Liver (tissue), 8 donors: ENCODE measurements at regions not wholly inside any gene's neighbourhood (a gene's known extent, or its start where the extent isn't known, plus 50 kb on each side); places are given as distances from the start of the nearest gene placed in this dataset.

Source experiments
- DNase-seq: peaks from one replicate; pipeline ENCODE4 v3.0.0-alpha.2; 2017; ENCODE audit warnings: low spot score
- H3K27ac ChIP-seq, 2 donors: one replicate each; pipeline ENCODE4 v1.7.0; 2013; ENCODE audit warnings: inconsistent platforms in 2 of 2, low read length in 2 of 2, control low read depth in 1 of 2, low read depth in 1 of 2, mild to moderate bottlenecking in 1 of 2
- H3K27me3 ChIP-seq, 4 donors: one replicate each; pipeline versions ENCODE4 v1.6.1 to v1.7.0; 2013; ENCODE audit warnings: low read length in 3 of 4, inconsistent platforms in 1 of 4, mild to moderate bottlenecking in 1 of 4, moderate library complexity in 1 of 4; ENCODE audit not compliant: control insufficient read depth in 4 of 4, insufficient read depth in 4 of 4
- H3K36me3 ChIP-seq, 4 donors: one replicate each; pipeline versions ENCODE4 v1.6.1 to v1.7.0; 2013; ENCODE audit warnings: low read length in 3 of 4, mild to moderate bottlenecking in 3 of 4, low read depth in 1 of 4, moderate library complexity in 1 of 4; ENCODE audit not compliant: control insufficient read depth in 4 of 4, insufficient read depth in 3 of 4
- H3K4me1 ChIP-seq, 4 donors: one replicate each; pipeline versions ENCODE4 v1.6.1 to v1.7.0; 2013; ENCODE audit warnings: low read length in 3 of 4, mild to moderate bottlenecking in 3 of 4, moderate library complexity in 1 of 4; ENCODE audit not compliant: control insufficient read depth in 4 of 4, insufficient read depth in 4 of 4
- H3K4me3 ChIP-seq, 3 donors: one replicate each; pipeline versions ENCODE4 v1.6.1 to v1.7.0; 2013; ENCODE audit warnings: low read length in 3 of 3, control low read depth in 1 of 3, low read depth in 1 of 3, mild to moderate bottlenecking in 1 of 3
- H3K9ac ChIP-seq, 2 donors: one replicate each; pipeline ENCODE4 v1.7.0; 2013; ENCODE audit warnings: low read length in 2 of 2, mild to moderate bottlenecking in 2 of 2, moderate library complexity in 2 of 2, control low read depth in 1 of 2, low read depth in 1 of 2
- H3K9me3 ChIP-seq, 4 donors: one replicate each; pipeline versions ENCODE4 v1.6.1 to v1.7.0; 2013; ENCODE audit warnings: low read length in 3 of 4; ENCODE audit not compliant: control insufficient read depth in 4 of 4
- CTCF ChIP-seq: fragments of 150-350 bp; IDR thresholded peaks from 2 replicates; pipeline ENCODE4 v1.5.1; 2017; ENCODE audit warnings: improper control_type of control experiment, low read depth, low read length; ENCODE audit not compliant: missing input control
- EGR1 ChIP-seq, 2 donors: IDR thresholded peaks; 2 replicates each; pipeline ENCODE4 v1.6.1; 2016 to 2018; ENCODE audit warnings: antibody characterized with exemption in 2 of 2, low read depth in 2 of 2
- FOXA2 ChIP-seq: IDR thresholded peaks from 2 replicates; pipeline ENCODE4 v1.6.1; 2016; ENCODE audit warnings: antibody characterized with exemption
- GABPA ChIP-seq, 2 donors: IDR thresholded peaks in 1 of 2; conservative IDR thresholded peaks in 1 of 2; 2 replicates each; pipeline ENCODE4 v1.6.1; 2016; ENCODE audit warnings: antibody characterized with exemption in 2 of 2, mild to moderate bottlenecking in 1 of 2, moderate library complexity in 1 of 2
- HNF4A ChIP-seq, 2 donors: conservative IDR thresholded peaks; 2 replicates each; pipeline ENCODE4 v1.6.1; 2016; ENCODE audit warnings: antibody characterized with exemption in 2 of 2, mild to moderate bottlenecking in 2 of 2
- HNF4G ChIP-seq: IDR thresholded peaks from 2 replicates; pipeline ENCODE4 v1.6.1; 2016; ENCODE audit warnings: antibody characterized with exemption
- JUND ChIP-seq, 2 donors: IDR thresholded peaks; 2 replicates each; pipeline ENCODE4 v1.6.1; 2016; ENCODE audit warnings: antibody characterized with exemption in 2 of 2
- MAX ChIP-seq: IDR thresholded peaks from 2 replicates; pipeline ENCODE4 v1.6.1; 2016; ENCODE audit warnings: antibody characterized with exemption
- NR2F2 ChIP-seq: IDR thresholded peaks from 2 replicates; pipeline ENCODE4 v1.6.1; 2016; ENCODE audit warnings: antibody characterized with exemption
- SP1 ChIP-seq: IDR thresholded peaks from 2 replicates; pipeline ENCODE4 v1.6.1; 2018; ENCODE audit warnings: antibody characterized with exemption, mild to moderate bottlenecking
- WGBS: extraction: QIAGEN DNeasy Blood & Tissue Kit; methylation state at CpG from one replicate; pipeline ENCODE4 v1.1.7; 2013; 5-methylcytosine and 5-hydroxymethylcytosine counted together
- TF ChIP-seq, protein P1 (sequence below): IDR thresholded peaks from 2 replicates; pipeline ENCODE4 v1.6.1; 2016; ENCODE audit warnings: antibody characterized with exemption, mild to moderate bottlenecking
- donor health status: healthy.
- donor health status: healthy.
- donor health status: healthy.
- donor health status: healthy.
- donor health status: healthy.

DNA sequence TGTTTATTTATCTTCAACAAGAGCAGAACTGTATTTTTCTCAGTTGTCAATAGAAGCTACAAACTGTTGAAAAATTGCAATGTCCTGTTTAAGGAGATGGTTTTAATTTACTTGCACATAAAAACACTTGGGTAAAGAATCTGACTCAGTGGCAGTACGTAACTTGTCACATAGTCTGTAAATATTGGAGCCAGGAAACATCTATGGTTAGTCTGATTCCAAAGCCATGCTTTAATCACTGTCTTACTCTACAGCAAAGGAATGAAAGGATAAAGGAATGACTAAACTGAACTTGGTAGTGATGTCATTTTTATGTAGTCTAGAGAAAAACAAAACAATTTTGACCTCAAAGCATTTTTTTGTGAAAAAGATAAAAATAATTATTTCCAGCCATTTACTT, 537.2 kb downstream of the STIM2 start (continued):
- TF ChIP-seq, protein P1, sequence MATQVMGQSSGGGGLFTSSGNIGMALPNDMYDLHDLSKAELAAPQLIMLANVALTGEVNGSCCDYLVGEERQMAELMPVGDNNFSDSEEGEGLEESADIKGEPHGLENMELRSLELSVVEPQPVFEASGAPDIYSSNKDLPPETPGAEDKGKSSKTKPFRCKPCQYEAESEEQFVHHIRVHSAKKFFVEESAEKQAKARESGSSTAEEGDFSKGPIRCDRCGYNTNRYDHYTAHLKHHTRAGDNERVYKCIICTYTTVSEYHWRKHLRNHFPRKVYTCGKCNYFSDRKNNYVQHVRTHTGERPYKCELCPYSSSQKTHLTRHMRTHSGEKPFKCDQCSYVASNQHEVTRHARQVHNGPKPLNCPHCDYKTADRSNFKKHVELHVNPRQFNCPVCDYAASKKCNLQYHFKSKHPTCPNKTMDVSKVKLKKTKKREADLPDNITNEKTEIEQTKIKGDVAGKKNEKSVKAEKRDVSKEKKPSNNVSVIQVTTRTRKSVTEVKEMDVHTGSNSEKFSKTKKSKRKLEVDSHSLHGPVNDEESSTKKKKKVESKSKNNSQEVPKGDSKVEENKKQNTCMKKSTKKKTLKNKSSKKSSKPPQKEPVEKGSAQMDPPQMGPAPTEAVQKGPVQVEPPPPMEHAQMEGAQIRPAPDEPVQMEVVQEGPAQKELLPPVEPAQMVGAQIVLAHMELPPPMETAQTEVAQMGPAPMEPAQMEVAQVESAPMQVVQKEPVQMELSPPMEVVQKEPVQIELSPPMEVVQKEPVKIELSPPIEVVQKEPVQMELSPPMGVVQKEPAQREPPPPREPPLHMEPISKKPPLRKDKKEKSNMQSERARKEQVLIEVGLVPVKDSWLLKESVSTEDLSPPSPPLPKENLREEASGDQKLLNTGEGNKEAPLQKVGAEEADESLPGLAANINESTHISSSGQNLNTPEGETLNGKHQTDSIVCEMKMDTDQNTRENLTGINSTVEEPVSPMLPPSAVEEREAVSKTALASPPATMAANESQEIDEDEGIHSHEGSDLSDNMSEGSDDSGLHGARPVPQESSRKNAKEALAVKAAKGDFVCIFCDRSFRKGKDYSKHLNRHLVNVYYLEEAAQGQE: no peak
- TF ChIP-seq JUND (IDR thresholded peaks at IDR 0.05): no peak
- TF ChIP-seq SP1: no peak
- TF ChIP-seq NR2F2: no peak

DNA sequence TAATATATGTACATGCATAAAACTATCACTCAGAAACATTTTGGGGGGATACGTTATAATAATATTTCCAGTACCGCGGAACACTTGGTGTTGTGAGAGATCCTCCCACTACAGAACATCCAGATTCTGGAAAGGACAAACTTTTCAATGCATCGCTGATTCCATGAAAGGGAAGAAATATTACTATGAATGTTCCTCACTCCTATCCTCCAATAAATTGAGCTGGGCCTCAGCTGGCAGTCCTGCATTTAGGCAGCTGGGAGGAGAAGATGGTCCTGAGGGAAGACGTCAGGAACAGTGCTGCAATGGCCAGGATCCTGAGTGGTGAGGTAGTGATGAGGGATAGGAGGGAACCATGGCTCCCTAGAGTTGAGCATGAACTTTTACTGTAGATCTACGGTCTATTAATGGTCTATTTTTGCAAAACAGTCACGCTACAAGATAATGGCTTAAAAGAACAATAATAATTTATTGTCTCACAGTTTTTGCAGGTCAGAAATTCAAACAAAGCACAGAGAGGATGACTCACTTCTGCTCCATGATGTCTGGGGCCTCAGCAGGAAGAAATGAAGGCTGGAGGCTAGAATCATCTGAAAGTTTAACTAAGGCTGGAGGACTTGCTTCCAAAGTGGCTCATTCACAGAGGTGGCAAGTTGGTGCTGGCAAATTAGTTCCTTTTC, 538.1 kb downstream of the STIM2 start:
- H3K27me3 ChIP-seq: no peaks in the 10 kb centered on the region
- H3K4me1 ChIP-seq: no peaks in the 10 kb centered on the region
- no peaks in the 10 kb centered on the region for H3K9me3 ChIP-seq
- no peak overlapping the region for H3K9ac ChIP-seq
- no peak overlapping the region for H3K4me3 ChIP-seq
- H3K36me3 ChIP-seq: no peaks in the 10 kb centered on the region
- no peak for DNase-seq
- H3K27ac ChIP-seq: no peak overlapping the region
- TF ChIP-seq NR2F2: no peak
- TF ChIP-seq HNF4G: no peak
- TF ChIP-seq CTCF: no peak
- TF ChIP-seq GABPA (IDR thresholded peaks at IDR 0.05 in 1 of 2, conservative IDR thresholded peaks at IDR 0.05 in 1 of 2): no peak
- TF ChIP-seq HNF4A (conservative IDR thresholded peaks at IDR 0.05): no peak
- no peak for TF ChIP-seq EGR1 (IDR thresholded peaks at IDR 0.05; ENCODE audit: low read depth in 2 of 2)
- TF ChIP-seq FOXA2: no peak
- no peak for TF ChIP-seq JUND (IDR thresholded peaks at IDR 0.05)
- TF ChIP-seq, protein P1: no peak
- TF ChIP-seq MAX: no peak
- 82% methylated on average over 7 of the region's 7 CpGs for WGBS
